ENCODE measurements at regions not wholly inside any gene's neighbourhood (a gene's known extent, or its start where the extent isn't known, plus 50 kb on each side); places are given as distances from the start of the nearest gene placed in this dataset.
"Not testable (repeated sequence)": the region's sequence is repeated elsewhere in the genome, so short reads cannot be mapped to it uniquely, and the experiment has no call there.

- not testable (repeated sequence) for DNase-seq
Observed at GRCh38 chr16:47897105-47897504, 258.7 kb downstream of the ABCC12 start.

DNA sequence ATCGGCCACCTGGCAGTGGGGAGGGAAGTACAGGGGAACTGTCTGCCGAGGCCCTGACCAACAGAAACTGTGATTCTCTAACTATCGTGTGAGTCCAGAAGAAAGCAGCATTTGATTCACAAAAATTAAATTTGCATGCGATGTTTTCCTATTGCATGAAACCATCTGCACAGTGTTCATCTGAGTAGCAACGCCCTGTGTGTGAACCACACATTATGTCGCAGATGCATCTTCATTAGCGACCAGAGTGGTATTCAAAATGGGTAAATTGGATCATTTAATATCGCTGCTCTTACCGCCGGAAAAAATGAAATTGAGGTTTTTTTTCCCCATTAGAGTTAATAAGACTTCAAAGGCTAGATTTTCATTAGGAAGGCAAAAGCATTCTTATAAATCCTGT lies 260.6 kb downstream of the ABCC12 start:
- DNase-seq: no peak

DNA sequence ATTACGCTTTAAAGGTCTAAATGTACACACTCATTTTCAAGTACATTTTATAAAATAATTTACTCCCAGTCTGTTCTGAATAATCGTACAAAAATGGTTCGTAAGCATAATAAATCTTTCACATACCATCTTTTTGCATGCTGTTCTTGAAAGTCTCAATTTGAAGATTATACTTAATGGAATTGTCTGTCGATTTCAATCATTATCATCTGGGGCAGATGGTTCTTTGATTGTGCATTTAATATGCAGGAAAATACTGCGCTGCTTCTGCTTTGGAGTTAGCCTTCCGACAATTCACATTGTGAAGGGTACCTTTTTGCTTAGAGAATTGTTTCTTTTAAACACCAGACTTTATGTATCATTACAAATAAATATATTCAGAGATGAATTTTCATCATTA lies 262.8 kb downstream of the ABCC12 start:
- no peak for DNase-seq

DNA sequence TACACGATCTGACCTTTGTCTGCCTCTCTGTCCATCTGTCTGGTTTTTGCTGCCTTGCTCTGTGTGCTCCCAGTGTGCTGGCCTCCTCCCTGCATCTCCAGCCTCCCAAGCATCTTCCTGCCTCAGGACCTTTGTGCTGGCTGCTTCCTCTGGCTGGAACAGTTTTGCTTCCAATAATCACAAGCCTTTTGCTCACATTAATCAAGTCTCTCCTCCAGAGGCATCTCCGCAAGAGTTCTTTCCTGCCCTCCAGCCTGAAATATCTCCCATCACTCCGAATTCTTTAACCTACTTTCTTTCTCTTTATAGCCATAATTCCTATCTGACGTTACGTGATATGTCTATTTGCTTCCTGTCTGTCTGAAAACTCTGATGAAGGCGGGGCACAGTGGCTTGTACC lies 267.1 kb downstream of the ABCC12 start:
- DNase-seq: no peak

DNA sequence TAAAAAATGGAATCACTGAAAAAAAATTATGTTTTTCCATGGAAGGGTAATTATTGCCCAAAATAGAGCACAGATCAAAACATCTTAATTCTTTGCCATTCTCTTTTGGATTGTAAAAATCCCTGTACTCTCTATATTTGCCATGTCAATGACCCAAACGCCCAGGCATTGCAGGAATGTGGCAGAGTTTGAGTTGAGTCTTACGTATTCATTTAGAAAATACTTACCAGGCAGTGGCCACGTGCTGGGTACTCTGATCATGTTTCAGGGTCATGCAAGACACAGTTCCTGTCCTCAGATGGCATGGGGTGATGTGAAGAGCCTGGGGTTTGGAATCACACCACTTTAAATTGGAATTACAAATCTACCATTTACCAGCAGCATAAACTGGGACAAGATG lies 267.7 kb downstream of the ABCC12 start:
- DNase-seq: no peak

- no peak for DNase-seq
Observed at GRCh38 chr16:47887496-47887895, 268.3 kb downstream of the ABCC12 start.

DNA sequence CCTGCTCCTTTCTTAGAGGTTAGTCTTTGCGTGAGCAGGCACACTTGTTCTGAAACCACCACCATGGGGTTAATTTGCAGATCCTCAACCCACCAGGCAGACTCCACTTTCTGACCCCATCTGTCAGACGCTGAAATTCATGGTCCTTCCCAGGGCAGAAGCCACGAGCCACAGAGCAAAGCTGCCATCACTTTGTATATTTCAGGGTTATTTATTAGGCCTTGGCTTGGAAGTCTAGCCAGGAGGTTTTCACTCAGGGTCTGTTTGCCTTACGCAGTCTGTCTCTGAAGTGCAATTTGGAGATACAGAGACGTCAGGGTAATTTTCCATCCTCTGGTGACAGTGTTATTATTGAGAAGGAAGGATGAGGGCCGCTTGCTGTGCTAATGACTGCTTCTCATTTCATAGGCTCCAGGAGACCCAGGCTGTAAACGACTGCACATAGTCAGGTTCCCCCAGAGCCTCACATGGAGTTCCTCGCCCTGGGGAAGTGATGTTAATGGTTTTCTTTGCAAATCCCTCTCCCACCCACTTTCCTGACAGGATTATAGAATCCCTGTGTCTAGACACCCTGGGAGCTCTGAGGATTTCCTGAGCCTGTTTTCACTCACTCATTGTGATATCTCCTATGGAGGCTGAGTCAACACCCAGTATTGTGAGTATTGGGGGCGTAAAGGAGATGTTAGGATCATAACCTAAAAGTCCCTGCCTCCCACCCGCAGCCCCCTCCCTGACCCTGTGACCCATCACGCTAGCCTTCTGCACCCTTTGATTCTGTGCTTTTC lies 269.0 kb downstream of the ABCC12 start:
- no peak for DNase-seq

DNA sequence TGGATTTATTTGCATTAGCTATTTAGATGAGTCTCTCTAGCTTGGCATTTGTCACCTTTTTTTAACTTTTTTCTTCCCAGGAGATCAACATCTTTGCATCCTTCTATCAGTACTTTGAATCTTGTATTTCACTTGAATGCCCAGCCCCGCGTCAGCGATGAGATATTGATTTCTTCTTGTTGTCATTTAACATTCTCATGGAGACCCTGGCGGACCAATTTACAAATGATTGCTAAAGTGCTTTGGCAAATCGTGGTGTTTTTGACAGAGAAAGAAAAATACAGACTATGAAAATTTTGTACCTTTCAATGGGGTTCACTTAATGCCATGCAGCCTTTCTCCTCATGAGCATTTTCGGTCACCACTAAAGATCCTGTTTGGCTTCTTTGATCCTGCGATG lies 269.7 kb downstream of the ABCC12 start:
- DNase-seq: no peak

DNA sequence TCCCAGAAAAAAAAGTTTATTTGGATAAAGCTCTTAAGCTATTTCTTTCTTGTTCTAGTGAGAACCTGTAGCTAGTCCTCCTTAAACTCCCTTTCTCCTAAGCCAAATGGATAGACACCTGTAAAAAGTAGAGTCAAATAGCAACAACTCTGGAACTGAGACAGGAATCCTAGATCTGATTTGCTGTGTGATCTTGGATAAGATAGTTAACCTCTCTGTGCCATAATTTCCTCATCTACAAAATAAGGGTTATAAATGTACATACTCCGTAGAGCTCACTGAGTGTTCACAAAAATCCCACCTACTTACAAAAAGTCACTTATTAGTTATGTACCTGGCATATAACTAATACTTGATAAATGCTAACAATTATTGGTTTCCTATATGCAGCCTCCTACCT lies 270.3 kb downstream of the ABCC12 start:
- no peak for DNase-seq

GRCh38 chr16:47884116-47884725 lies 271.6 kb downstream of the ABCC12 start:
- no peak for DNase-seq

- DNase-seq: no peak
Observed at GRCh38 chr16:47881574-47881973, 274.2 kb downstream of the ABCC12 start.

DNA sequence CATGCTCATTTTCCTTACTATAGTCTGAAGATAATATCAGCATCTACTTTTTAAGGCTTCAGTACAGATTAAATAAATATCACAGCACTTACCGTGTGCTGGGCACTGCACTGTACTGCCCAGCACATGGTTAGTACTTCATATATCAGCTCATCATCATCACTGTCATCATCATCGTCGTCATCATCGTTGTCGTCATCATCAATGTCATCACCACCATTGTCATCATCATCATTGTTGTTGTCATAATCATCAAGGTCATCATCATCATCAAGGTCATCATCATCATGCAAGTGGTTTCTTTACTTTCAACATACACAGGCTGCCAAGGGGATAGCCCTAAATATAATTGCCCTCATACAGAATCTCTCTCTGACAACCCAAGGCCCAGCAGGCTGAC lies 275.1 kb downstream of the ABCC12 start:
- DNase-seq: no peak

DNA sequence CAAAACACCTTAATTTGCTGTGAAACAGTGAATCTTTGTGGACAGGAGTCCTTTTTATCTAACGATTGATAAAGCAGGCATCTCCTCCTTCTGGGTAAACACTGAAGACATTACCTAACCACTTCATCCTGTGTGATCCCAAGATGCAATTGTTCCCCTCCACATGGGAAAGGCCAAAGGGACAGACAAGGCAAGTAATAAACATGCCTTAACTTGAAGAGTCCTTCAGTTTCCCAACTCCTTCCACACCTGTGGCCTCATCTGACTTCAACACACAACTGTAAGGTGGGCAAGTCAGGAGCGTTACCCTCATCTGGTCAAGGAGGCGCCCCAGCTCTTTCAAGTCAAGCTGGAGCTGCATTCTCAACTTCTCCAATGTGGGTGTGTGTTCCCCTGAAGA lies 278.6 kb downstream of the ABCC12 start:
- DNase-seq: no peak

GRCh38 chr16:47876511-47876910 lies 279.3 kb downstream of the ABCC12 start:
- no peak for DNase-seq

GRCh38 chr16:47873434-47873833 lies 282.4 kb downstream of the ABCC12 start:
- no peak for DNase-seq

- no peak for DNase-seq
Observed at GRCh38 chr16:47872225-47872624, 283.6 kb downstream of the ABCC12 start.

DNA sequence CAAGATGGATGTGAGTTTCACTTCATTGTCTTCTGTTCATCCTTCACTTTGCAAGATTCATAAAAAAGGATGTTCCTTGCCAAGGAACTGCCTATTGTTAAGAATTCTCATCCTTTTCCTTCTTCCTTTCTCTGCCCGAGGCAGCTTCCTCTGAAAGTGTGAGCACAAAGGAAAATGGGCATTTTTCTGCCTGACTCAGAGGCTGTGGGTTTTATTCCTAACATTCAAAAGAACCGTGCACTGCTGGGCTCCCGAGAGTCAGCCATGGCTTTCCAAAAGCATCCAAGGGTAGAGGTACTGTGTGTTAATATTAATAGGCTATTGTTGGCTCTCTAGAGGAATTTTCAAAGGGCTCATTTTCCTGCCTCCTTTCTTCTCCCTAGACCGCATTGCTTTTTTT lies 289.4 kb downstream of the ABCC12 start:
- no peak for DNase-seq

DNA sequence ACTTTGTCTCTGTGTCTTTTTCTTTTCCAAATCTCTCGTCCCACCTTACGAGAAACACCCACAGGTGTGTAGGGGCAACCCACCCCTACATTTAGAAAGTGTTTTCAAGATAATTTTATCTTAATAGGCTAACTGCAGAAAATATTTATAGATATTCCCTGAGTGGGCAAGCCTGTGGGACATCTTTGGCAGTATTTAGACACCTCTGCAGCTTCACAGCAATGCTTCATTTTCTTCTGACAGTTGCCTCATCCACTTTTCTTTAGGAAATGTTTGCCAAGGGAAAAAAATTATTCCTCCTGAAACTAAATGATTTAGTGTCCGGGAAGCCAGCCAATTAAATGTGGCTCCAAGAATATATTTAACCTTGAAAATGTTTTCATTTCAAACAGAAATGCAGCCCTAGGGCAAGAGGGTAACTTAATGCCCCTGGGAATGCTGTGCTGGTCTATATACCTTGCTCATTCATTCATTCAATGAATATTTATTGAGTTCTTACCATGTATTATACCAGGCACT lies 290.4 kb downstream of the ABCC12 start:
- DNase-seq: no peak

- DNase-seq: not testable (repeated sequence)
Observed at GRCh38 chr16:47864262-47864661, 291.5 kb downstream of the ABCC12 start.

DNA sequence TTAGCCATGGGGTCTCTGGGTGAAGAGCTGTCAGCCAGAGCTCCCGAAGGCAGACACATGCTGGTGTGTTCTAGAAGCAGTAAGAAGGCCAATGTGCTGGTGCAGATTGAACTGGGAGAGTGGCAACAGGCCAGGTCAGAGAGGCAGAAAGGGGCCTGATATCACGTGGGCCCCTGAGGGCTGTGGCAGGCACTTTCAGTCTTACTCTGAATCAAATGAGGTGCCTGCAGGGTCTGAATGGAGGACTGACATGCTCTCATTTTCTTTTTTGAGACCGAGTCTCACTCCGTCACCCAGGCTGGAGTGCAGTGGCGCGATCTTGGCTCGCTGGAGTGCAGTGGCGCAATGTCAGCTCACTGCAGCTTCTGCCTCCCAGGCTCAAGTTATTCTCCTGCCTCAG lies 293.8 kb downstream of the ABCC12 start:
- no peak for DNase-seq

DNA sequence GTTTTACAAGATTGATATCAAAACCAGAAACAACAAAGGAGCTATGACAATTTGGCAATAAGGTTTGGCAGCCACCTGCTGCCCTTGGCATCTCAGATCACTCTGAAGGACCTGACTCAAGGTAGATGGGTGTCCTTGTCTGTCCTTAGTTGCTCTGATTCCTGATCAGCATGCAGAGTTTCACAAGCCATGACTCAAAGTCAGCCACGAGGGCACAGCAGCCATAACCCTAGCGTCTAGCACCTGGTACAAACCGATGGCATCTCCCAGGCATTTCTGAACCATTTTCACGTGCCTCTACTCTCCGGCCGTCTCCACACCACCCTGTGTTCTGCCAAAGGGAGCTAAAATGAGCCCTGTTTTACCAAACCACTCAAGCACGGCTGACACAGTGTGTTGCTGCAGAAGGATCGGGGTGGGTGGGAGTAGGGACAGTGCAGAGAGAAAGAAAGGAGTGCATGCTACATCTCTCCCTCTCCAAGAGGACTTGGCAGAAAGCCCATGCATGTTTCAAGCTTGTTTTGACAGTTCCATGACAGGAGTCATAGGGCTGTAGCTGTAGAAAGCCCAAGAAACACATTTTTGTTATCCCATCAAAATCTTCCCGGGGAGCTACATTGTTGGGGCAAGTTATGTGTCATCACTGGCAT lies 297.3 kb downstream of the ABCC12 start:
- no peak for DNase-seq

DNA sequence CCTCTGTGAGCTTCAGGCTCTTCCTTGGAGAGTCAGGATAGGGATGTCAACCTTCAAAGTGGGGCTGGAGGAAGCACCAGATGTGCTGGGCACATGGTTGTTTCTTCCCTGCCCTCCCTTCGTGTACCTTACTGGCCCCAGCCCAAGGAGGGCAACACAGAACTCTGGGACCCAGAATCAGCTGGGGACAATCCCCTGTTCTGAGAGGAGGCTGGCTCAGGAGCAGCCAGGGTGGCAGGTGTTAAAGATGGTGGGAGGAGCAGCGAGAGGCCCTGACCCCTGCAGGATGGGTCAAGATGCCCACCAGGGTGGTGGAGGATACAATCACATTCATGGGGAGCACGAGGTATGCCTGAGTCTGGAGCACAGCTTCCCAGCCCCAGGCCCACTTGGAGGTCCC lies 300.4 kb downstream of the ABCC12 start:
- DNase-seq: no peak

DNA sequence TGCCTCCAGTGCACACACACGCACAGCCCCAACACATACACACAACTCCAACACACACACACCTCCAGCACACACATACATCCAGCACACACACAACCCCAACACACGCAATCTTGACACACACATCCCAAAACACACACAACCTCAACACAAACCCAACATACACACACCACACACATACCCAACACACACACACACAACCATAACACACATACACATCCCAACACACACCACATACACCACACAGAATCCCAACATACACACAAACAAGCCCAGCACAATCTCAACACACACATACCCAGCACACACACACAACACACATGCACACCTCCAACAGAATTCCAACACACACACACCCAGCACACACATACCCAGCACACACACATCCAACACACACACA lies 301.1 kb downstream of the ABCC12 start:
- DNase-seq: no peak

DNA sequence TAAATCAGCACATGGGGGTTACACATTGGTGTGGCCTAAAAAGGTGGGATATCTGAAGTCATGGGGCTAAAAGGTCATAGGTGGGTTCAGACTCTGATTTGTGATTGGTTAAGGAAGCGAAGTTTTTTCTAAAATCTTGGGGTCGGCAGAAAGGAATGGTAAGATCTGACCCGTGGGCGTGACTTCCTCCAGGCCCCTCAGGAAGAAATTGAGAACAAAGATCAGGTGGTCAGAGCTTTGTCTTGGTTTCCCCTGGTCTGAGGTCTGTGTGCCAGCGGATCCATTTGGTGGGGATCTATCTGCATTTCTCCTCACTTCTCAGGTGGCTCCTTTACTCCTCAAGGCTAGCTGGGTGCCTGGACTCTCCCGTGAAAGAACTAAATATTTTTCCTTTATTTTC lies 302.8 kb downstream of the ABCC12 start:
- DNase-seq: no peak
